SU-DHL-6 (cell line): ENCODE measurements at regions not wholly inside any gene's neighbourhood (a gene's known extent, or its start where the extent isn't known, plus 50 kb on each side); places are given as distances from the start of the nearest gene placed in this dataset.

Source experiments
- CTCF ChIP-seq: fragments of 200-600 bp; sonication (generic); IDR thresholded peaks from one replicate; pipeline ENCODE4 v1.5.1; 2017; ENCODE audit warnings: antibody characterized with exemption, mild to moderate bottlenecking, low read length, moderate library complexity; ENCODE audit not compliant: insufficient read depth, poor library complexity, severe bottlenecking
- EZH2phosphoT487 ChIP-seq: fragments of 200-600 bp; sonication (generic), shearing (Covaris generic); conservative IDR thresholded peaks from 2 replicates; pipeline ENCODE4 v1.6.1; 2018; ENCODE audit warnings: mild to moderate bottlenecking, antibody characterized with exemption, low read length, moderate library complexity, mixed read lengths

DNA sequence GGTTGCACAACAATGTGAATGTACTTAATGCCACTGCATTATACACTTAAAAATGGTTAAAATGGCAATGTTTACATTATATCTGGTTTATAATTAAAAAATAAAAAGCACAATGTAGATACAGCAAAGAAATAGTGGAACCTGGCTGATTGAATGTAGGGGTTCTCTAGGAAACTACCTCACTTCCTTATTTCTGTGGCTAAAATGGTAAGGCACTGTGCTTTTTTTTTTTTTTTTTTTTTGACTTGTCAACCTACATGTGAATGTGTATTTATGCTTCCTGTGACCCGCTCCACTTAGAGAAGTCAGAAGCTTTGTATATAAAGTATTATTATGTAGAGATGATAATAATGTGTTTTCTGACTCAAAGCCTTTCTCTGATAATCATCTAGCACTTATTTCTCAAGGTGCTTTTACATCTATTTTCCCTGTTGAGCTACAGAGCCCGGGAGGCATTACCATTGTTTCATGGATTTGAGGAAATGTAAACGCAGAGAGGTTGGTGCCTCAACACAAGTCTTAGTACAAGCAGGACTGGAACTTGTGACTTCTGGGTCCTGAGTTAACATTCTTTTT, 55.0 kb downstream of the SOX4 start:
- TF ChIP-seq CTCF: no peak
- TF ChIP-seq EZH2phosphoT487: no peak
